G401 (cell line): ENCODE measurements at regions not wholly inside any gene's neighbourhood (a gene's known extent, or its start where the extent isn't known, plus 50 kb on each side); places are given as distances from the start of the nearest gene placed in this dataset.

ENCODE experiments used
- DNase-seq: peaks from one replicate; pipeline ENCODE4 v3.0.0-alpha.2; 2015; ENCODE audit warnings: low spot score
- in situ Hi-C: cut with HindIII; loops from 2 replicates; pipeline ENCODE4 v1.10.0; 2016; ENCODE audit warnings: low sequenced_read_pairs, mixed read lengths

DNA sequence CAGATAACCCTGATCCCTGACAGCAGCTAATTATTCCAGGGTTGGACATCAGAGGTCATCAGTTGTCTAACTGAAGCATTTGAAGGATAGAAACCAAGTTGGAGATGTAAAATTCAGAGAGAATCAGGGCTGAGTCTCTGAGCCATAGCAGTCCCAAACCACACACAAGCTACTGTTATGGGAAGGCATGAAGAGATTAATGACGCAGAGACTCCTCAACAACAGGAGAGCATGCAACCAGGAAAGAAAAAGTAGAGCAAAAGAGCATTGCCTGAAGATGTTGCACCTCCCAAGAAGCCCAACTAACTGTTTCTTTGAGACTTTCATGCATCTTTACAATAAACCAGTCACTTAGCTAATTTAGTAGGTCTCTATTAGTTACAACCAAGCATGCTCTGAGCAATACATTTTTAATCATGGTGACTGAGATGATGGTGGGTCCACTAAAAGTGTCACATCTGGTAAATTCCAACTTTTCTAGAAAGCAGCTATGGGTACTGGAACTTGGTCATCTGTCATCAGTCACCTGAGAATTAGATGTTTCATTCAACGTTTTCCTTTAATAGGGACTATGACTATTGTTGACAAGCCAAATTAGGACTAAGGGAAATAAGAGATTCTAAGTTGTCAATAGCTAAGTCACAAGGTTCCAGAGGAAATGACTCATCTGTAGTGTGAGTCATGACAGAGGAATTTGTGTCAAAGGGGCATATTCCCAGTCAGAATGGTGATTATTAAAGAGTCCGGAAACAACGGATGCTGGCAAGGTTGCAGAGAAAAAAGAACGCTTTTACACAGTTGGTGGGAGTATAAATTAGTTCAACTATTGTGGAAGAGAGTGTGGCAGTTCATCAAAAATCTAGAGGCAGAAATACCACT is 239.8 kb downstream of the CHD9NB start:
- in situ Hi-C loops: no loop called here
- no peak for DNase-seq

GRCh38 chr16:52805559-52806168 is 247.0 kb downstream of the CHD9NB start:
- in situ Hi-C loops: no loop called here
- DNase-seq: no peak

DNA sequence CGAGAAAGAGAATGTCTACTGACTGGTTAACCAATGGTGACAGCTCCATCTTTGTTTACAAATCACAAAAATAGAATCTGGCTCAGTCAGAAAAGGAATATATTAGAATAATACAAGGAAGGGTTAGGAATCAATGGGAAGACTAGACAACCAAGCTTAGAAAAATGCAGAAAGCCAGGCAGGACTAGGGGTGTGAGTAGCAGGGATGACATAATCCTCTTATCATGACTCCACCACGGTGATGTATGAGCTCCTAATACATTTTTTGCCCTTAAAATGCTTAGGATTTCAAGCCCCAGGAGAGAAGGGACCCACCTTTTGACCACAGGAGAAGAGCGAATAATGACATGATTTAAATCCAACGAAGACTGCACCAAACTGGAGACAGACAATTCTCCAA is 252.3 kb downstream of the CHD9NB start:
- no peak for DNase-seq
- in situ Hi-C loops: no loop called here

- in situ Hi-C loops: no loop called here
- no peak for DNase-seq
These were observed 252.2 kb upstream of the TOX3 start for GRCh38 chr16:52799149-52799548.

DNA sequence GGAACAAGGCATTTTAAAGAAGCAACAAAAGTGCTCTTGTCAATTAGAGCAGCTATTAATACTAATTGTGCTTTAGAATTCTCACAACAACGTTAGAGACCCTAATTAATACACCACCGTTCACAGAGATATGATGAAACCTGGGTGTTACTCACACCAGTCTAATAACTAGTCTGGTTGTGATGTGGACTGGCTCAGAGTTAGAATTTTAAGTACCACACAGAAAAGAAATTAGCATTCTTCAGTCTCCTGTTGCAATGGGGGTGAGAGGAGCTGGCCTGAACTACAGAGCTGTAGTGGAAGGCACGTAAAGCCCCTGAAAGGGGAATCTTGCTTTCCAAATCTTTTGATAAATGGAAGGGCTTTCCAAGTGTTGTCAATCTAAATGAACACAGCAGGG is 240.8 kb upstream of the TOX3 start:
- in situ Hi-C loops: no loop called here
- DNase-seq: no peak

GRCh38 chr16:52786091-52786490 is 239.1 kb upstream of the TOX3 start:
- DNase-seq: no peak
- in situ Hi-C loops: no loop called here

DNA sequence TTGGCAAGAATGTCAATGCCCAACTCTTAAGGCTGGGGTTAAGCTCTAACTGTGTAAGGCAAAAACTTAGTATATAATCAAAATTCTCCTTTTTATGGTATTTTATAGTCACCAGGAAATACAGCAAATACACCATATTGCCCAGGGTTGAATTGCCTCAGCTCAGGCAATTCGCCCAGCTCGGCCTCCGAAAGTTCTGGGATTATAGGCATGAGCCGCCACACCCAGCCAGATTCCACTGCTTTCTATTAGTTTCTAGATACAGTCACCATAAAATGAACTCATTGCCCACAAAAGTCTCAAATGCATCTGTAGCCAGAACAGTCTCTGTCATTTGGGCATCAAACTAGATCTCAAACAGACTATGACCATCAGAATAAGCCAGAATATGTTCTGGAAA is 238.7 kb upstream of the TOX3 start:
- no peak for DNase-seq
- in situ Hi-C loops: no loop called here

- no peak for DNase-seq
- in situ Hi-C loops: no loop called here
These were observed 236.7 kb upstream of the TOX3 start for GRCh38 chr16:52783616-52784015.

GRCh38 chr16:52781005-52781630 is 234.2 kb upstream of the TOX3 start:
- DNase-seq: no peak
- in situ Hi-C loops: no loop called here

GRCh38 chr16:52773026-52773425 is 226.1 kb upstream of the TOX3 start:
- no peak for DNase-seq
- in situ Hi-C loops: no loop called here

DNA sequence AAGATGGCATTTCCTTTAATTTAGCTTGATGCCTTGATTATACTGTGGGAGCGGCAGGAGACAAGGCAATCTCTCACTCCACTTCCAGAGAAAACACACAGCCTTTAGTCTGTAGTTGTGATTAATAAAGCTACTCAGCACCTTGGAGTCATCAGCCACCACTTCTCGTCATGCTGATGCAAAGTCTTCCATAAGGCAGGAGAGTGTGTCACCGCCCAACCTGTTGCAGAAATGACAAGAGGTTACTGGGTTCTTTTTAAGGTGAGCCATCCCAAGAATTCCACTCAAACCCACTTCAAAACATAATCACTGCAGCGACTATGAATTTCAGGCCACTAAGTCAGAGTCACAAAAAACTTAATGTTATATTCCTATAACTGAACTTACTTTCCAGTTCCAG is 223.9 kb upstream of the TOX3 start:
- in situ Hi-C loops: no loop called here
- DNase-seq: no peak

GRCh38 chr16:52758473-52758855 is 211.5 kb upstream of the TOX3 start:
- DNase-seq: no peak
- in situ Hi-C loops: no loop called here

DNA sequence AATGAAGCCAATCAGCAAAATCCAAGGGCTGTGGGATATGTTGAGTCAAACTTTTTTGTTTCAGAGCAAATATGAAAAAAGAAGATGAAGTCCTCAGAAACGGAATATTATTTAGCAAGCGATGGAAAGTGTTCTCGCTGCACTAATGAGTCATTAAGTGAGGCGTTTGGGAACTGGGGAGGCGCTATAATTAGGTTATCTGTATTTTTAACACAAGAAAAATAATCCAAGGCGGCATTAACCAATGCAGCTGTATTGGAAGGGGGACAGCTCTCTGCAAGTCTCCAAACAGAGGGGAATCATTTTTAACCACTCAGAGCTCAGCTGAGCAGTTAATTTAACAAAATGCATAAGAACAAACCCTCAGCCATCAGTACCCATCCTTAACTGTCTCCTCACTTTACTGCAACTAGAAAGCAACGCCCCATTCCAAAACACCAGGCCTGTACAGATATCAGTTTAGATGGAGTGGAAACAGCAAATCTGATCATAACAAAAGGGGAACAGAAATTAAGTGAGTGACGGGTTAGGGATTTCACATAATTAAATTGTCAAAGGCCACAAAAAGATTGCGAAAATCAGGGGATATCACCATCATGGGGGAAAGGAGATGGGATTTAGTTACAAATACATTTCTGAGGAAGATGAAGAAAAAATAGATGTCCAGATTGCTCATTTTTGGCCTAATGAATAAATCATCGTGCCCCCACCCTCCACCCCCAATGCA is 211.0 kb upstream of the TOX3 start:
- no peak for DNase-seq
- in situ Hi-C loops: no loop called here

DNA sequence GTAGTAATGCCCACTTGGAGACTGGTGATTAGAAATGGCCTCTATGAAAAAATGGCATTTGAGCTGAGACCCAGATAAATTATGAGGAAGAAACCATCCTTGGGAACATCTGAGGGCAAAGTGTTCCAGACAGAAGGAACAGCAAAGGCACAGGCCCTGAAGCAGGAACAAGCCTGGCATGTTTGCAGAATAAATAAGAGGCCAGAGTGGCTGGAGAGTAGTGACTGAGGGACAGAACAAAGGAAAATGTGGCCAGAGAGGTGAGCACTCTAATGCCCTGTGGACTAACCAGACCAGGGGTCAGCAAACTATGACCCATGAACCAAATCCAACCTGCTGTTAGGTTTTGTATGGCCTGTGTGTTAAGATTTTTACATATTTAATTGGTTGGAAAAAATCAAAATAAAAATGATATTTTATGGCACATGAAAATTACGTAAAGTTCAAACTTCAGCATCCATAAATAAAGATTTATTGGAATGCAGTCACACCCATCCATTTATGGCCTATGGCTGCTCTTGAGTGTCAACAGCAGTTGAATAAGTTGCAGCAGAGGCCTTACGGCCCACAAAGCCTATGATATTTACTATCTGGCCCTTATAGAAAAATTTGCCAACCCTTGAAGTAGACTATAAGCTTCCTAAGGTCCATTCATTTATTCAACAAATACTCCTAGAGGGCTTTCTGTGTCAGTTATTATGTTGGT is 210.0 kb upstream of the TOX3 start:
- DNase-seq: no peak
- in situ Hi-C loops: no loop called here

- in situ Hi-C loops: no loop called here
- DNase-seq: no peak
These were observed 208.5 kb upstream of the TOX3 start for GRCh38 chr16:52755396-52755795.

DNA sequence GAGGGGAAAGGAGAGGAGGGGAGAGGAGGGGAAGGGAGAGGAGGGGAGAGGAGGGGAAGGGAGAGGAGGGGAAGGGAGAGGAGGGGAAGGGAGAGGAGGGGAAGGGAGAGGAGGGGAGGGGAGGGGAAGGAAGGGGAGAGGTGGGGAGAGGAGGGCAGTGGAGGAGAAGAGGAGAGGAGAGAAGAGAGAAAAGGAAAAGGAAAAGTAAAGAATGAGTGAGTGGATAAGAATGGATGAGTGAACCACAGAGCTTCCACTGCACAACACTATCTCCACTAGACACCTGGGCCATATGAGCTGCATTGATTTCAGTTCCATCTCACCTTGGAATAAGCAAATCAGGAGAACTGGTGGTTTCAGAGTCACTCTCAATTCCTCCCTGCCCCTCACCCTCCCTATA is 204.1 kb upstream of the TOX3 start:
- in situ Hi-C loops: no loop called here

GRCh38 chr16:52748741-52749140 is 201.8 kb upstream of the TOX3 start:
- DNase-seq: no peak
- in situ Hi-C loops: no loop called here

More for the DNA sequence above, 204.1 kb upstream of the TOX3 start:
- DNase-seq: no peak

GRCh38 chr16:52747088-52747595 is 200.2 kb upstream of the TOX3 start:
- in situ Hi-C loops: no loop called here
- DNase-seq: no peak

DNA sequence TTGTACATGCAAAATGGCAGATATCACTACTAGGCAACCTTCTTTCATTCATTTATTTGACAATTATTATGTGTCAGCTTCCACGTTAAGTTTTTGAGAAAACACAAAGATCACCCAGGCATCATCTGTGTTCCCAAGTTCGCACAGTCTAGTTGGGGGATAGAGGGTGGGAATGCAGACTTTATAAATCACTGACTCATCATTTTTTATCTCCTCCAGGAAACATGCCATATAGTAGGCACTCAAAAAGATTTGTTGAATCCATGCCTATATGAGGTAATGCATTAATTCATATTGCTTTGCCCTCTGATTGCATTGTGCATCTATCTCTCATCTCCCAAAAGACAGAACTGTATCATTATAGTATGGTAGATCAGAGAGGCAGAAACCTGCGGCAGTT is 196.8 kb upstream of the TOX3 start:
- in situ Hi-C loops: no loop called here
- DNase-seq: no peak
